GM19452 (cell line): ENCODE measurements at regions not wholly inside any gene's neighbourhood (a gene's known extent, or its start where the extent isn't known, plus 50 kb on each side); places are given as distances from the start of the nearest gene placed in this dataset.

Experiments
- ATAC-seq: cut with Tn5 transposase; IDR thresholded peaks from one replicate; pipeline ENCODE4 v1.9.1; 2021; ENCODE audit not compliant: unreplicated experiment

DNA sequence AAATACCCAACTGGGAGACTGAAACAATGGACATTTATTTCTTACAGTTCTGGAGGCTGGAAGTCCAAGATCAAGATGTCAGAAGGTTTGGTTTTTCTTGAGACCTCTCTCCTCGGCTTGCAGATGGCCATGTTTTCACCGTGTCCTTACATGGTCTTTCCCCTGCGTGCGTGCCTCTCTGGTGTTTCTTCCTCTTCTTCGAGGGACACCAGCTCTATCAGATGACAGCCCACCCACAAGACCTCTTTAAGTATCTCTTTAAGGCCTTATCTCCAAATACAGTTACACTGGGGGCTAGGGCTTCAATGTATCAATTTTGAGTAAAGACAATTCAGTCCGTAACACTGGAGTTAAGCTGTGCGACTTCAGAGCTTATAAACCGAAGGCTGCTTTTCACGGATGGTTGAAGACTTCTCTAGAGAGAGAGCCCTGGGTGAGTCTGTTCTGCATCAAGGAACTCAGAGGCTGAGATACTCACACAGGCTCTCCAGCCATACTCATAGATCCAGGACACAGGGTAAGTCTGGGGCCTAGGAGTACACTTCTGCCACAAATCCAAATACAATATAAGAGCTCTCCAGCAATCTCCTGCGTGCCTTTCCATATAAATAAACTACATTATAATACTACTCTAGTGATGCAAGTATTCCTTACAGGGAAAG lies 339.9 kb upstream of the PKDCC start:
- ATAC-seq = no peak

DNA sequence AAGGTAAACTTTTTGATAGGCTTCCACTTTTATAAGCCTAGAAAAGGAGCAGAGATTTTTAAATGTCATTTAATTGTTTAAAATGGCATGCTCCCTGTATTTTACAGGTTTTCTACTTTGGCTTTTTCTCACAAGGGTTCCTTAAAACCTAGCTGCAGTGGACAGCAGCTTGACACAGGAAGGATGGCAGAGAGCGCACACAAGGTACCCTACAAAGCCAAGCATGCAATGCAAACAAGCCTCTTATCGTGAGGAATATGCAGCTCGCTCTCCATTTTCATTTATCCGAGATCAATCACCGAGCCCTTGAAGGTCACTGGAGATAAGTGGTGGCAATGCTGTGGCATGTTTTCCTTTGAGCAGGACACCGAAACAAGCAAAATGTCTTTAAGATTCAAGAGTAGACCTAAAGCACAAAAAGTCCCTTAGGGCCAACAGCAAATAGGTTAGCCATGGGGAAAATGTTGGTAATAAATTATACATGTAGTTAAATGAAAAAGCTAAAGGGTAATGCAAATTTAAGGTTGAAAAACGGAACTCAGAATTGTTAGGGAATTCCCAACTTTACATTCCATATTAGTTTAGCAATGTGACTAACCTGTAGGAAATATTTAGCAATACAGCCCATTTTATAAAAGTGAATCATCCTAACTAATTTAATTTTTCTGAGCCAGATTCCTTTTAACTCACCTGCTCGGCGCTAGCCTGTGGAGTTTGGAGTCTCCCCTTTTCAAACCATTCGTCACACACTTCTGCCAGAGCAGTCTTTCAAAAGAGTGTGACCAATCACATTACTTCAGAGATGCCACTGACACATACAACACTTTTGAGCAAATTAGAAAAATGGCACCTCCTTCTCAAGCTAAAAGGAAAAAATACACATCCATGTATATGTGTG lies 337.9 kb upstream of the PKDCC start:
- no peak for ATAC-seq

DNA sequence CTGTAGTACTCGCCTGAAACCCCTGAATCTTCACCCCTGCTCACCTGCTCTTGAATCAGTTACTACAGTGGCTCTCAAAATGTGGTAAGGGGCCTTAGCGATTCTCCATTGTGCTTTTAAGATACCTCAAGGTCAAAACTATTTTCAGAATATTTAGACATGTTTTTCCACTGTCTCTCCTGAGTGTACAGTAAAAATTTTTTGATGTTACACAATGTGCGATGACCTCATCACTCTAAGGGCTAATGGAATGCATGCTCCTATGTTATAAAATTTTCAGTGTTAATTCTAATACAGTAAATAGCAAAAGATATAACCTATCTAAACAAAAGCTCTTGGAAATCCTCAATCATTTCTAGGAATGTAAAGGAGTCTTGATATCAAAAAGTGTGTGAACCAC lies 336.9 kb upstream of the PKDCC start:
- ATAC-seq = no peak

DNA sequence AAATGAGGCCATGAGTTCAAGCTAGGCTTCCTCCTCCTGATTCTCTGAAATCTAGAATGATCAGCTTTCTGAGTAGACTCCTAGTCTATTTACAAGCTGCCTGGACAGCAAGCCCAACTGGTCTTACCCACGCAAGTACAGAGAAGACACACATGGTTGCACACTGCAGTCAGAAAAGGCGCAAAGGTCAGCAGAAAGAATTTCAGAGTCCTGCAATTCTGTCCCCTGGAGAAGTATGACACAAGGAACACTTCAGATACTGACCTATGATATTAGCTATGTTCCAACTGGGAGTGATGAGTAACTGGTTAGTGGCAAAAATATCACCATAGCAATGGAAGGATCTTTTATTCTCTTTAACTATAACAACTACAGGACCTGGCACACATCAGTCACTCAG lies 336.1 kb upstream of the PKDCC start:
- no peak for ATAC-seq

DNA sequence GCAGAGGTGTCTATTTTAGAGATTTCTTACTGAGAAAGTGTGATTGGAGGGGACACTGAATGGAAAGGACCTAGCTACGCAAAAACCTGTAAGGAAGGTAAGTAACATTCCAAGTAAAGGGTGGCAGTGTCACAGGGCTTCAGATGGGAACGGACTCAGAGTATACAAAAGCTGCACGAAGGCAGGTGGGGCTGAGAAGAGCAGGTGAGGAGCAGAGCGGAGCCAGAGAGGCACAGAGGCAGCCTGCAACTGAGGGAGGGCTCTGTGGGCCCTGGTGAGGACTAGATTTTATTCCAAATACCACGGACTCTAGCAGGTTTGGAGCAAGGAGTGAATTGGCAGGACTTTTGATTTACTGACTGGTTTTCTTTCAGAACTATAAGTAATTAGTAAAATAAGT lies 331.3 kb upstream of the PKDCC start:
- ATAC-seq = no peak

DNA sequence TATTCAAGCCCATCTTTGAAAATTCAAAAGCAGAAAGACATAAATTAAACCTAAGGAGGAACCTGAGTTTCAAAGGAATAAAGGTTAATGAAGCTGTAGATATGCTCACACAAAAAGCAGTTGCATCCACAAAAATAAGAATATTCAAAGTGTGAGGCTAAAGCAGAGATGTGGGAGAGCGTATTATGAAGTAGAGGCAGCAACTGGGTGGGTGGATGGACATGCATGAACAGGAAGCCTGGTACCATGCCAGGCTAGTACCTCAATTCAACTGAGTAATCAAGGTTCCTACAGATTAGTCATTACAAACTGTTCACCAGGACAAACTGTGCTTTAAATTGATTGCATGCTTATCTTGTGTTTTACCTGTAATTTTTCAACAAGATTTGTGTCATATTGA lies 330.0 kb upstream of the PKDCC start:
- ATAC-seq = no peak

DNA sequence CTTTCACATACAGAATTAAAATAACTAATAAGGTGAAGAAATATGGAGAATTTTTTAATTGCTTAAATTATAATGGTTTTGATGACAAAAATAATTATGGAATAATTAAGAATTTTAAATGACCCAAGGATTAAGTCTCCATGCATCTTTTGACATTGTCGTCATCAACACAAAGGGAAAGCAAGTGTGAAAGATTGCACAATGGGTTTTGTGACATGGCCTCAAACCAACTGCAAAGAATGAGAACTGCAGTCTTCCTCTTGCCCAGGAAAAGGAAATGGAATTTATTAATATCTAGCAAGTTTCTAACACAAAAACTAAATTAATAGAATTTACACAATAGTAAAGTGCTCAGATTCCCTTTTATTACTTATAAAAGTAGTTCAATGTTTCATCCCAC lies 329.1 kb upstream of the PKDCC start:
- ATAC-seq = no peak

DNA sequence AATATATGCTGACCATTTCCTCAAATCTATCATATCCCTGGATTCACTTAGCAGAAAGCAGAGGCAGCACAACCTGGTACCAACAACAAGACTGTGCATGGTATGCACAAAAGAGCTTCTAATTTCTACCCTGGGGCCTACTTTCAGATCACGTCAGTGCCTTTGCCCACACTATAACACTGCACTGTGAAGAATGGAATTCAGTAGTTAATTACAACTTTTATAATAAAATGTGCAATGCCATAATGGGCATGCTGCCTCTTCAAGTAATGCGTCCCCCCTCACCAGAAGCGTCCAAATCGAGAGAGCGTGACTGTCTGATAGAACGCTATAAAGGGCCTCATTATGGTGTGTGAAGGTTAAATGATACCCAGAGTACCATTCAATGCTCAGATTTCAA lies 328.1 kb upstream of the PKDCC start:
- no peak for ATAC-seq

DNA sequence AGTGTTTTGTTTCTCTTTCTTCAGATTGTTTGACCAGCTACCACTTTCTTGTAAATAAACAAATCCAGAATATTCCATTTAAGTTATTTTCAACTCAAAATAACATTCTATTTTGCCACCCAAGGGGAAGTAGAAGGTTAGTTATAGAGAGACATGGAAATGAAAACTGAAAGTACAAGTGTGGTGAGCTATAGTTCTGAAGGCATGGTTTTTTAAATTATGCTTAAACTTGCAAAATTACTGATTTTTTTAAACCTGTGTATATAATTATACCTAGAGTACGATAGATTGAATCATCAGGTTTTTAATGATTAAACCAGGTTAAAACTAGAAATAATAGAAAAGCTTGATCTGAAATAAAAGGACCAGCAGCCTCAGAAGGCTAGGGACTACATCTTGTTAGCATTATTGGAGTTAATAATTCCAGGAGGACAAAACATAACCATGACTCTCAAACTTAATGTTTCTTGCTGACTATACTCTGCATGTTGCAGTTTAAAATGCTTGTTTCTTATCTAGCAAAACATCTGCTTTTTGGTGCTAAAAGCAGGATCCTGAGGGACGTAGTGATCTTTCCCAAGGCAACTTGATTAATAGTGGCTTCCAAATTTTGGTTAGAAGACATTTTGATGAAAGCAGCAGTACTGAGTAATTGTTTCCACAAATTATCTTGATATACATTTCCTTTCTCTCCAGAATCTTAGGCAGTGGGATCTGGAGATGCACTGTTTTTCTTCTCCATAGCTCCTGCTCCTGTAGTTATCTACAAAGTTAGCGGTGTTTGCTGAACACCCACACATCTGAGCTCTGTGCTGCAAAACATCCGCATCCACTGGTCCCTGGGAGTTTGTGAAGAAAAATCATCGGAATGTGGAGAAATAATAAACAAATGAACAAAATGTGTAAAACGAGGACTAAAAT lies 327.2 kb upstream of the PKDCC start:
- peak; percentile 57 for ATAC-seq

DNA sequence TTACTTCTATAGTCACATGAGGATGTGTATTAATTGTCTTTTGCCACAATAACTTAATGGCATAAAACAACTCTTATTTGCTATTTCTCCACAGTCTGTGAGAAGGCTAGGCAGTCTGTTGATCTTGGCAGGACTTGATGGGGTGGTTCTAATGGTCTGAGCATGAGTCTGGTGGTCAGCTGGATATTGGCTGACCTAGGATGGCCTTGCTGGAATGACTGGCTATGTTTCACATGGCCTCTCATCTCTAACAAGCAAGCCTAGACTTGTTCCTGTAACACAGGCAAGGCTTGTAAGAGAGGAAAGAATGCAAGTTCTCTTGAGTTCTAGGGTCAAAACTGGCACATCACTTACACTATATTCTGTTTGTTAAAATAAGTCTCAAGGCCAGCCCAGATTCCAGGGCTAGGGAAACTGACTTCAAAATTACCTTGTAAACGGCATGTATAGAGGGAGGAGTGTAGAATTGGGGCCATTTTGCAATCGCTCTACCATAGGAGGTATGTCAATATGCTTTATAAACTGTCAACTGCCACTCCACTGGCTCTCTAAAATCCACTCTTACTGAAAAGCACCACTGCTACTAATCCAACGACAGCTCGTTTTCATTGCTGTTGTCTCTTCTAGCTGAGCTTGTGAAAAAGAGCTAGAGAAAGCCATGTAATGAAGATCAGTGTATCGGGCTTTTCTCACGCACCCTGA lies 325.0 kb upstream of the PKDCC start:
- ATAC-seq = no peak

DNA sequence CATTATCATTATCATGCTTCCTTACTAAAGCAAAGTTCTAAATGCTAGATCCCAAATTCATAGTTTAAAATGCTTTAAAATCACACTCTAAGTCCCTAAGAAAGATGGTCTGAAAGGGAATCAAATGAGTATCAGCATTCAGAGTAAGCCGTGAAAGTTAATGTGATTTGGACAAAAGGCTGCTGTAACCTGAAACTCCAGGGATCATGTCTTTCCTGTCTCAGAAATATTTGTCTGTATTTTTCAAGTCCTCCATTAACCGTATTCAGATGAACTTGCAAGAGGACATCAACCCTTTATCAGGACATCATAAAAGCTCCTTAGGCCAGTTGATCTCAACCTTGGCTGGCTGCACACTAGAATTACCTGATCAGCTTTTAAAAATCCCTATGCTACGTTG lies 324.3 kb upstream of the PKDCC start:
- no peak for ATAC-seq

DNA sequence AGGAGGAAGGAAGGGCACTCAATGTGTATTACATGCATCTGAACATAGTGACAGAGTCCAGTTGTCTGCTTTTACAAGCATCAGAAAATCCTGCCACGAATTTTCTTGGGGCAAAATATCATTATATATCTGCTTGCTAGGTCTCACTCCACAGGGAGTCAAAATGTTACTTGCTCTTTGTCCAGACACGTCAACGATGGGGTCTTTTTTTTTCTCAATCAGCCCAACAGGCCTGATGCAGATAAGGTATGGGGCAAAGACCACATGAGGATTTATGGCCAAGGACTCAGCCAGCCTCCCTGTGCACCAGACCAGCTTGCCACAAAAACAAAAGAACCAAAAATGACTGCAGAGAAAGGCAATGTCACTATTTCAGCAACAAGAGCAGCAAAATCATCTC lies 323.4 kb upstream of the PKDCC start:
- ATAC-seq = no peak

DNA sequence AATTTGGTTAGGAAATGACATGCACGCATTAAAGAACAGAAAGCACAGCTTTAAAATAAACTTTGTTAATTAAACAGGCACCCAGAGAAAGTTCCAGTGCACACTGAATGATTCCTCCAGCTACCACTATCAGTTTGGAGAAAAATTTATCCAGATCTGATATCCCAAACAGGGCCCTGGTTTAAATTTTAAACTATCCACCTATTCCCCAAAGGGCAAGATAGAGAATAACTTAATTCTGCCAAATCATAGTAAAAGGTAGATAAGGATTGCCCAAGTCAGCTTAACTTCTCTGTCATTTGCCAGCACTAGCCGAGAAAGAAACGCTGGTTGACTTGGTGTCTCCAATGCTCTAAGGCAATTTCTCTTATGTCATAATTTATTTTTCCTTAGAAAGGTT lies 321.9 kb upstream of the PKDCC start:
- no peak for ATAC-seq

DNA sequence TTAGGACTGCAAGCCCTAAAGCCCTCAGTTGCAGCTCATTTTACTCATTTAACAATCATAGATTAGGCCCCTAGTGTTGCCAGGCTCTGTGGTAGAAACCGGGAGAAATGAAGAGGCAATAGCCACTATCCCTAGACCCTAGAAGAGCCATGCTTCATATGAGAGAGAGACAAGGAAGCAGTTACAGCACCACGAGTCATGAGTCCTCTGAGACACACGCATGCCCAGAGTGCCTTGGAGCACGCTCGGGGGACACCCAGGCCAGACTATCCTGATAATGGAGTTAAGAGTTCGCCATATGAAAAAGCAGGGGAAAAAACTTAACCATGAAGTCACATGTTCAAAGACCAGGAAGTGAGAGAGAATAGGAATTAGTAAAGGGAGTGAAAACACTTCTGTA lies 321.5 kb upstream of the PKDCC start:
- no peak for ATAC-seq

DNA sequence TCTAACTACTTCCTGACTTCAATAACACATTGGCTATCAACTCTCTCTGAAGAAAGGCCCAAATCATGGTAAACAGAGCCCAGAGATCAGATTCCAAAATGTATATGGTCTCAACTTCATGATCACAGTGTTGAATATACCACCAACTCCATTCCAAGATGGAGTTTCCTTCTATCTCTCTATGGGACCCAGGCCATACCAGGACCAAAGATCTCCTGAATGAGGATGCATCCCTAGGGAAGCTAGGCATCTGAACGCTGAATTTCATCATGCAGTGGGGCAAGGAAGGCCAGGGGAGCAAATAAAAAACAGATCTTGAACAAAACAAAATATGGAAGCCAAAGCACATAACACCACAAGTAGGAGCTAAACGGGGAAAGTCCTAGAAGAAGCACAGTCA lies 320.7 kb upstream of the PKDCC start:
- no peak for ATAC-seq

DNA sequence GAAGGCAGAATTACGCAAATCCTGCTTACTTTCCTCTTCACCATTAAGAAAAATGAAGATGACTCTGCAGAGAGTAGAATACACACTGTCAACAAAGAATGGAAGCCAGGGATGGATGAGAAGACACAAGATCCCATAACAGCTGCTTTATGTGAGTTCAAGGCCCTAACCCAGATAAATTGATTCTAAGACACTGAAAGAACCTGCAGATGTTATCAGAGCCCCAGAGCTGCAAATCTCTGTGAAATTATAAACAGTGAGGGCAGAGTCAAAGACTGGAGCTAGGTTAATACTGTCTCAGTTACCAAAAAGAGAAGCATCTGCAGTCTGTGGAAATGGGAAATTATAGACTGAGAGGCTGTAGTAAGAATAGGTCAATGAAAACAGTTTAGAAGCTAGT lies 320.1 kb upstream of the PKDCC start:
- no peak for ATAC-seq

DNA sequence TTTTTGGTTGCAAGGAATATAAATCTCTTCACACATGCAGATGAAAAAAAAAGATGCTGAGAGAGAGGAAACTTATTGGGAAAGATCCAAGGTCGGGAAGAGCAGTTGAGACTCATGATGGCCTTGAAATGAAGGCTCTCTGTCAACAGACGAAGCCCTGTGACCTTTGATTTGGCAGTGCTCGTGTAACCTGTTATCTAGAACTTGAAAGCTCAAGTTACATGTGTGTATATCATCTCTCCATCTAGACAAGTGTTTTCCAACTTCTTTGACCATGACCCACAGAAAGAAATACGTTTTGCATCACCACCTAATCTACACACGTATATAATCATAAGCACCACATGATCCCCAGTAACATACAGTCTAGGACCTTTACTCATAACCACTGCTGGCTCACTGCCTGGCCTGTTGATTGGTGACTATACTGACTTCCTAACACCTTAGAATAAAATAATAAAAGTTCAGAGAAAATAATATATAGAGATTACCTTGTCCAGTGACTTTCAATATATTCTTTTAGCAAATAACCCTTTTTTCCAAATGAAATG lies 319.0 kb upstream of the PKDCC start:
- no peak for ATAC-seq

DNA sequence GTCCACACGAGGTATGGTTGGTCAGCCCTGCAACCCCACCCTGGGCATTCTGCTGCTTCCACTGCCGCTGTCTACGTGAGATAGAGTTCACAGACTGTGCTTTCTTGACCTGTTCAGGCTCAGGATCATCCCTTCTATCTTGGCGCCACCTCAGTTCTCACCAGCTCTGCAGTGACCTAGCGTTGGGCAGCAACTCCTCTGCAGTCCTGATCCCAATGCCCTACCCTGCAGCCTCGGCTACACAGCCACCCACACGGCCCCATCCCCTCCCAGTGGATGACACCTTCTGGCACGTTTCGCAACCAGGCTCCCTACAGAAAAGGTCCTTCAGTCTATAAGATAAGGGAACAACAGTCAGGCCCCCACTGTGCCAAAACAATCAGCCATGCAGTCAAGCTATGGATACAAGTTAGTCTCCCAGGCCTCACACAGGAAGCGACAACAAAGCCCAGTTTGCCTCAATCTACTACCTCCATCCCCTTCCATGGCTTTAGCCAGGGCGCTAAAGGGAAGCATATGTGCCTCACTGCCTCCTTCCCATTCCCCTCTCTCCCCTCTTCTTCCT lies 317.9 kb upstream of the PKDCC start:
- ATAC-seq = no peak

DNA sequence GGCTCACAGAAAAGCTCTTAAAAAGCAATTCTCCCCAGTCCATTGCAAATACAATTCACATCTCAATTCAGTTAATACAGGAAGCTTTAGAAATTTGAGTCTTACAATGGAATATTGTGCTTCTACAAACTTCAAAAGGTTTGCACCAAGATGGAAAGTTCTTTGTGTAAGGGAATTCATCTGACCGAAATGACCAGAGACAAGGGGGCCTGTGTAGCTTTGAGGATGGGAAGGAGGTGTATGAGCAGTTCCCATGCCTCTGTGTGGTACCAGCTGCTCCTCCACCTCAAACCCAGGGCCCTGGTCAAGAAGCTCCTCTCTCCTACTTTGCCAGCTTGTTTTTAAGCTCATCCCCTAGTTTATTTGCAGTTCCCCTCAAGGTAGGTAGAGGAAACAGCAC lies 312.8 kb upstream of the PKDCC start:
- no peak for ATAC-seq

DNA sequence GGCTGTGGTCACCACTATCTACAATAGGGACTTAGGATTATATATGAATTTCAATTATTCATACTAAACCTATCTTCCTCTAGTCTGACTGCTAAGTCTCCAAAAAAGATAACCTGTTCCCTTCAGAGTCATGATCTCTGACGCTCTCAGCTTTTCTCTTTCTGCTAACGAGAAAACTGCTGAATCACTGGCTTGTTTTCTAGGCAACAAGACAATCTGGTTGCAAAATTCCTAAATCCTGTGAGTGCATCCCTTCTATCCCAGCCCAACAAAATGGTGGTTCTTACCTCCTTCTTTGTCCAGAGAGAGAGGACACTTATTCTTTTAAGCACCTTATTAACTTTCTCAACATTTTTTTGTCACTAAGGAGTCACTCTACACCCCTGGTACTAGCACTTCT lies 312.3 kb upstream of the PKDCC start:
- ATAC-seq = no peak
